ENCODE measurements at regions not wholly inside any gene's neighbourhood (a gene's known extent, or its start where the extent isn't known, plus 50 kb on each side); places are given as distances from the start of the nearest gene placed in this dataset.

GRCh38 chr11:120004723-120005122, 133.2 kb downstream of the TRIM29 start:
- WGBS (ENCODE audit: insufficient coverage, insufficient replicate concordance, low lambda C conversion rate, missing lambda C conversion rate), result 27% methylated on average over 4 of the region's 4 CpGs
- DNase-seq (ENCODE audit: low read depth, low spot score) (no peak), ATAC-seq (no peak), FAIRE-seq (no peak)
- RAD21 ChIA-PET (ENCODE audit: unreplicated experiment), result no interaction called here
- H3K4me2 ChIP-seq (ENCODE audit: control insufficient read depth, insufficient read depth), result no peak overlapping the region
- no peaks in the 10 kb centered on the region; the same call in 2 of the 3 replicates for H3K9me3 ChIP-seq (replicated peaks; ENCODE audit: control insufficient read depth, insufficient read depth, low read length)
- POLR2A ChIA-PET, result no interaction called here
- in situ Hi-C loops (cut with MboI) (no loop called here), intact Hi-C loops (cut with micrococcal nuclease; ENCODE audit: unreplicated experiment) (no loop called here)
- H3K4me3 ChIP-seq, result no peak overlapping the region
- H4K20me1 ChIP-seq (ENCODE audit: control insufficient read depth, insufficient read depth), result no peaks in the 10 kb centered on the region
- no peaks in the 10 kb centered on the region for H3K4me1 ChIP-seq (ENCODE audit: control insufficient read depth, insufficient read depth, low read length)
- no peak overlapping the region for H2AFZ ChIP-seq (ENCODE audit: control insufficient read depth, low read depth, low read length)
- TF ChIP-seq TBL1XR1 (IDR thresholded peaks at IDR 0.05; ENCODE audit: low read depth, low read length) (no peak), HSF1 (IDR thresholded peaks at IDR 0.05; ENCODE audit: low read depth, low read length) (no peak), NFXL1 (IDR thresholded peaks at IDR 0.05; ENCODE audit: borderline replicate concordance) (no peak), SIN3A (IDR thresholded peaks at IDR 0.05; ENCODE audit: low read depth, low read length) (no peak), RB1 (IDR thresholded peaks at IDR 0.05; ENCODE audit: borderline replicate concordance) (no peak), DPF2 (IDR thresholded peaks at IDR 0.05) (no peak), CBX3 (IDR thresholded peaks at IDR 0.05; ENCODE audit: borderline replicate concordance, low read depth) (no peak), ASH2L (IDR thresholded peaks at IDR 0.05; ENCODE audit: borderline replicate concordance, low read depth) (no peak)
- no peak overlapping the region for H3K9ac ChIP-seq (ENCODE audit: control insufficient read depth, insufficient read depth, low read length)
- H3K27me3 ChIP-seq (replicated peaks in 1 of 2; ENCODE audit: control insufficient read depth in 2 of 2, insufficient read depth in 2 of 2, low read length in 1 of 2), result peaks cover 0 to 2% of the 10 kb centered on the region in 2 experiments
- no peaks in the 10 kb centered on the region for H3K79me2 ChIP-seq (ENCODE audit: control insufficient read depth, insufficient read depth, low read length)
- BruUV-seq (replicated peaks), result no TSS peak
- H3K36me3 ChIP-seq (ENCODE audit: control insufficient read depth in 2 of 2, insufficient read depth in 2 of 2, low read length in 1 of 2), result no peaks in the 10 kb centered on the region
- no peak overlapping the region for H3K27ac ChIP-seq (ENCODE audit: control insufficient read depth, insufficient read depth)
- SMC1A ChIA-PET (ENCODE audit: uncharacterized antibody, unreplicated experiment), result no interaction called here
- CTCF ChIA-PET, result interaction anchor here (0.7 kb wide), 1 partner anchor 366 kb away, joined by 3 read pairs; no protein-coding TSS in a partner anchor
